ENCODE measurements at regions not wholly inside any gene's neighbourhood (a gene's known extent, or its start where the extent isn't known, plus 50 kb on each side); places are given as distances from the start of the nearest gene placed in this dataset.

- TF ChIP-seq CTCF (IDR thresholded peaks at IDR 0.05; ENCODE audit: extremely low read depth, missing control alignments) = no peak
- DNase-seq (ENCODE audit: low spot score) = no peak
Observed at GRCh38 chr10:21202776-21203462, 305.8 kb upstream of the NEBL start.

- no peak for DNase-seq (ENCODE audit: low spot score)
- TF ChIP-seq CTCF (IDR thresholded peaks at IDR 0.05; ENCODE audit: extremely low read depth, missing control alignments) = no peak
Observed at GRCh38 chr10:21199501-21199900, 302.4 kb upstream of the NEBL start.

- no peak for DNase-seq (ENCODE audit: low spot score)
- TF ChIP-seq CTCF (IDR thresholded peaks at IDR 0.05; ENCODE audit: extremely low read depth, missing control alignments) = no peak
Observed at GRCh38 chr10:21197838-21198237, 300.7 kb upstream of the NEBL start.

GRCh38 chr10:21196822-21197395, 299.8 kb upstream of the NEBL start:
- DNase-seq (ENCODE audit: low spot score) = no peak
- TF ChIP-seq CTCF (IDR thresholded peaks at IDR 0.05; ENCODE audit: extremely low read depth, missing control alignments) = no peak

- TF ChIP-seq CTCF (IDR thresholded peaks at IDR 0.05; ENCODE audit: extremely low read depth, missing control alignments) = no peak
- DNase-seq (ENCODE audit: low spot score) = no peak
Observed at GRCh38 chr10:21195252-21195651, 298.1 kb upstream of the NEBL start.

GRCh38 chr10:21194510-21194993, 297.4 kb upstream of the NEBL start:
- no peak for TF ChIP-seq CTCF (IDR thresholded peaks at IDR 0.05; ENCODE audit: extremely low read depth, missing control alignments)
- no peak for DNase-seq (ENCODE audit: low spot score)

GRCh38 chr10:21193196-21193595, 296.1 kb upstream of the NEBL start:
- no peak for TF ChIP-seq CTCF (IDR thresholded peaks at IDR 0.05; ENCODE audit: extremely low read depth, missing control alignments)
- DNase-seq (ENCODE audit: low spot score) = no peak

Data from GM20000 (cell line).